IPS-NIHi11 (cell line): ENCODE measurements at regions not wholly inside any gene's neighbourhood (a gene's known extent, or its start where the extent isn't known, plus 50 kb on each side); places are given as distances from the start of the nearest gene placed in this dataset.

Experiments
- DNase-seq: peaks from one replicate; pipeline ENCODE4 v3.0.0; 2012; ENCODE audit warnings: mixed read lengths, low spot score

DNA sequence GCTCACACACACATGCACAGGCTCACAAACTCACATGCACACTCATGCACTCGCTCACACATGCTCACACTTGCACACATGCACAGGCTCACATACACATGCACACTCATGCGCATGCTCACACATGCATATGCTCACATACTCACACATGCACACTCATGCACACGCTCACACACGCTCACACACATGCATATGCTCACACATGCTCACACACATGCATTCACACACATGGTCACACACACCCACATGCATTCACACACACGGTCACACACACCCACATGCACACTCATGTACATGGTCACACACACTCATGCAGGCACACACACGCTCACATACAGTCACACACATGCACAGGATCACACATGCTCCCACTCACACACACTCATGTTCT, 132.8 kb upstream of the SMAD3 start:
- no peak for DNase-seq

DNA sequence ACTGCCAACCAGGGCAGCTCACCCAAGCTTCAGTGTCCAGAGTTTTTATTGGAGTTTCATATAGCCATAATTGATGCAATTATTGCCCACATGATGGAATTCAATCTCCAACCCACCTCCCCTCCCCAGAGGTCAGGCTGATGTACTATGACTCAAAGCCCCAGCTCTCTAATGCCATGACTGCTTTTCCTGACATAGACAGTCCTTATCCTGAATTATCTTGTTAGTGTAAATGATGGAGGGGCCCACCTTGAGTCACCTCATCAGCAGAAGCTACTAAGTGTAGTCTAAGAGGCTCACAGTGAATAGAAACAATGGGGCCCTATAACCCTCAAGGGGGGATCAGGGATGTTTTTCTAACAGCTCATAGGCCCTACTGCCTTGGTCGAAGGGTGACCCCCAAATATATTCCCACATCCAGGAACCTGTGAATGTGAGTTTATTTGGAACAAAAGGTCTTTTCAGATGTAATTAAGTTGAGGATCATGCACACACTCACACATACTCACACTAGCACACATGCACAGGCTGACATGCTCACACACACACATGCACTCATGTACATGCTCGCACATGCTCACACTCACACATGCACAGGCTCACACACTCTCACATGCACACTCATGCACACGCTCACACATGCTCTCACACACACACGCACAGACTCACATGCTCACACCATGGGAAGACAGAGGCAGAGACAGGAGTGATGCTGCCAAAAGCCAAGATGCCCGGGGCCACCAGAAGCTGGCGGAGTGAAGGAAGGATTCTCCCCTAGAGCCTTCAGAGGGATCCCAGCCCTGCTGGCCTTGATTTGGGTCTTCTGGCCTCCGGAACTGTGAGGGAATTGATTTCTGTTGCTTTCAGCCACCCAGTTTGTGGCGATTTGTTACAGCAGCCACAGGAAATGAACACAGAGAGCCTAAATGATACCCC, 131.2 kb upstream of the SMAD3 start:
- DNase-seq: no peak

DNA sequence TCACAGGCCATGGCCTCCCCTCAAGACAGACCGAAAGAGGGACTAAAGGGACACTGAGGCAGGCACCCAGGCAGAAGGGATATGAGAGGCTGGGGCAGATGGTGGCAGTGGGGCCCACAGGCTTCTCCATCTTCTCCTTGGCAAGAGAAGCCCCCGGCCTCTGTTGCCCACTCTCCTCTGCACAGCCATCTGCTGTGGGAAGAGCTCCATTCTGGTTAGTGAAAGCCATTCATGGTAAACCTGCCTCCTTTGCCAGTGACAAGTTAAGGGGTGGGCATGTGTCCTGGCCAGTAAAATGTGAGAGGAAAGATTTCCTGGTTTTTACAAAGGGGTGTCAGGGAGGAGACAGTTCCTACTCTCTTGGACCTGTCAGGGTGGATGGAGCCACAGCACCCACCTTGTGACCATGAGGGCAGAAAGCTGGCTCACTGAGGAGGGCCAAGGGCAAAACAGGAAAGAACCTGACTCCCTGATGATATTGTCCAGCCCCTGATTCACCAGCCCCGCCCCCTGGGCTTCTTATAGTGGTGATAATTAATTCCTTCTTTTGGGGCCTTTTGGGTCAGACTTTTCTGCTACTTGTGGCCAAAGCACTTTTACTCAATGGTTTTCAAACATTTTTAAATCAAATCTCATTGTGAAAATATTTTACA, 130.4 kb upstream of the SMAD3 start:
- no peak for DNase-seq

DNA sequence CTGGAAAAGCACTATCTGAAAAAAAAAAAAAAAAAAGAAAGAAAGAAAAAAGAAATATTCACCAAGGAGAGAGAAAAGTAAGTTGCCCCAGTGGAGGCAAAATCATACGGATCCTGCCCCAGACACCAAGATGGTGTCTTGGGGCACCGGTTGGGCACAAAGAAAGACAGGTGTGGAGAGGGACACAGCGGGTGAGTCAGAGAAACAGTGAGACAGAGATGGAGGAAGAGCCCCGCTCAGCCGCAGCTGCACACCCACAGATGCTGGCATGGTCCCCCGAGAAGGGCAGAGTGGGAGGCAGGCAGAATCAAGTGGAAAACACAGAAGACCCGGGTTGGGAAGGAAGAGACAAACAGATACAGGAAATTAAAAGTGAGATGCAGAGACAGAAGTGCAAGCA, 129.7 kb upstream of the SMAD3 start:
- DNase-seq: no peak

DNA sequence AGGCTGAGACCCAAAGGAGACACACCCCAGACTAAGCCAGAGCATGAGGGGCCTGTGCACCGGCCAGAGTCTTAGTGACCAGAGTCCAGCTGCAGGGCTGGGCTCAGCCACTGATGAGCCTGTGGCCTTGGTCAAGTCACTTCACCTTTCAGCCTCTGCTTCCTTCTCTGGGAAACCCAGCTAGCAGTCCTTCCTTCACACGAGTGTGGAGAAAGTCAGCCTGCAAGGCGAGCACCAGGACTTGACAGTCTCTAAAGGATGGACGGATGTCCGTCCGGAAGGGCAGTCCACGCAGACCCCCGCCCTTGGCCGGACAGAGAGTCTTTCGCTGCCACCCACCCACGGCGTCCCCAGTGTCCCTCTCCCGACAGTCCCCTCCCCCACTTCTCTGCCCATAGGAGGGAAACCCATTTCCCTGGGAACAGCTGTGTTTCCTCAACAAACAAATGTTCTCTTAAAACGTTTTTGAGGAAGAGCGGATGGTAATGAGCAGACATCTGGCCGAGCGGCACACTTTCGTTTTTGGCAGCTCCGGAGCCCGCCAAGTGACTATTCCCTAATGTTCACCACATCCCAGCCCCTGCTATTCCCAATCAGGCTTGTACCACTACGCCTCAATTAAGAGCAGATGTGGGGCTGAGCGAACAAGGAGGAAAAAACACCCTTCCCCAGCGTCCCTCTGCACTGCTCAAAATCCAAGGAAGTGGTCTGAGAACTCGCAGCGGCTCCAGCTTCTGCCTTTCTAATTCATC, 129.1 kb upstream of the SMAD3 start:
- DNase-seq: no peak

DNA sequence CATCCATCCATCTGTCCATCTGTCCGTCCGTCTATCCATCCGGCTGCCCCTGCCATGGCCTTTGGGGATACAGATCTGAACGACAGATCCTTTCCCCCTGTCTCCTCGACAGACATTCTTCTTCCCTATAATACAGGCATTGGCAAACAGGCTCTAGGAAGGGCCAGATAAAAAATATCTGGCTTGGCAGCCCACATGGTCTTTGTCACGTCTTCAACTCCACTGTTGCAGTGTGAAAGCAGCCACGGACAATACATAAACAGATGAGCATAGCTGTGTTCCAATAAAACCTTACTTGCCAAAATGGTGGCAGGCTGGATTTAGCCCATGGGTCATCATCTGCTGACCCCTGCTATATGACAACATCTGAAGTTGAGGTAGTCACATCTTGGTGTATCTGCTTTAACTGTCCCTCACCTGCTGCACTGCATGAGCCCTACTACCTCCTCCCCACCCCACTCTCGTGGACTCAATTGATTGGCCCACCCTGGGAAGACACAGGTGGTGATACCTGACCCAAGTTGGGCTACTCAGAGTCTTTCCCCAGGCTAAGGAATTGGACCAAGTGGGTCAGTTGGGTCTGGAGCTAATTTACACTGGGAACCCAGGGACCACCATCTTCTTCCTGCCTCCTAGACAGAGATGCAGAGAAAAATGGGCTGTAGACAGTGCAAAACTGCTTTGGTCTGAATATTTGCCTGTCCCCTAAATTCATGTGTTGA, 128.4 kb upstream of the SMAD3 start:
- DNase-seq: no peak

DNA sequence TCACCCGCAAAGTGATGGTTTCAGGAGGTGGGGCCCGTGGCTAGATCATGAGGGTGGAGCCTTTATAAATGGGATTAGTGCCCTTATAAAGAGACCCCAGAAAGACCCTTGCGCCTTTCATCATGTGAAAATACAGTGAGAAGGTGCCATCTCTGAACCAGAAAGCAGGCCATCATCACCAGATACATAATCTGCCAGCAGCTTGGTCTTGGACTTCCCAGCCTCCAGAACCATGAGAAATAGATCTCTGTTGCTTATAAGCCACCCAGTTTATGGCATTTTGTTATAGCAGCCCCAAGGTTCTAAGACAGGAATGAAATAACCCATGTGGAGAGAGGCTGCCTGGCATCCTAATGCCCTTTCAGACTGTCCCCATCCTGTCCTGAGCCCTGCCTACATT, 127.8 kb upstream of the SMAD3 start:
- no peak for DNase-seq

DNA sequence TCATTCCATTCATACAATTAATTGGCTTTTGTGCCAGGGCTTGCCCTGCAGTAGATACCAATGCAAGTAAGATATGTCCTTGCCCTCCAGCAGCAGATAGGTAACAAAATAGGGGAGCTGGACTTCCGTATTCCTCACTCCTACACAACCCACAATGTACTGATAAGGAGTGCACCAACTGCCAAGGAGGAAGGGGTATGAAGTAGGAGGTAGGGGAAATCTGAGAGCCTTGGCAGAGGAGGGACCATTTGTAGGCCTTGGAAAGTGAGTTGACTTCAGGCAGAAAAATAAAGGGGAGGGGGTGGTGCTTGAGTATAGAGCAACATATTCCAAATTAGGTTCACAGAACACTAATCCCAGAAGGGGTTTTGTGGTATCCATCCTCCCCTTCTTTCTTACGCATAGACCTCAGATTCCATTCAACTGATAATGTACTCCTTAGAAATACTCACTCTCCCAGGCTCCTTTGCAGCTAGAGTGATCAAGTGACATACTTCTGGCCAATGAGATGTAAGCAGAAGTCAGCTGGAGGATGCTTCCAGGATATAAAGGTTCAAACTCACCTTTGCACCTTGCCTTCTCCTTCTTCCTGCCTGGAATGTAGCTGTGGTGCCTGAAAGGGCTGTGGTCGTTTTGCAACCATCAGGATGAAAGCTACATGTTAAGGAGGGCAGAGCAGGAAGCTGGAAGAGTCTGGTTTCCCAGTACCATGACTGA, 127.1 kb upstream of the SMAD3 start:
- no peak for DNase-seq

DNA sequence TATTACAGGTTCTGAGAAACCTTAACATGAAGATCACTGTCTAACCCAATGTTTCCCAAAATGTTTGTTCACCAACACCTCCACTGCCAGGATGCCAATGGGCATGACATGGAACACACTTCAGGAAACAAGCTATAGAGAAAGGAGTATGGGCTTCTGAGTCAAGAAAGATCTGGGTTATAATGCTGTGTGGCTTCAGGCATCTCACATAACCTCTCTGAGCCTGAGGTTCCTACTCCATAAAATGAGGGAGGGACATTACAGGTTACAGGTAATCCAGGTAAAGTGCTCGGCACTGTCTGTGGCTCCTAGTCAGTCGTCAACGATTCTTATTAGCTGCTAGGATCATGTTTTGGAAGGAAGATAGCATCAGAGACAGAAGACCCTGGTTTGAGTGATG, 126.4 kb upstream of the SMAD3 start:
- no peak for DNase-seq

DNA sequence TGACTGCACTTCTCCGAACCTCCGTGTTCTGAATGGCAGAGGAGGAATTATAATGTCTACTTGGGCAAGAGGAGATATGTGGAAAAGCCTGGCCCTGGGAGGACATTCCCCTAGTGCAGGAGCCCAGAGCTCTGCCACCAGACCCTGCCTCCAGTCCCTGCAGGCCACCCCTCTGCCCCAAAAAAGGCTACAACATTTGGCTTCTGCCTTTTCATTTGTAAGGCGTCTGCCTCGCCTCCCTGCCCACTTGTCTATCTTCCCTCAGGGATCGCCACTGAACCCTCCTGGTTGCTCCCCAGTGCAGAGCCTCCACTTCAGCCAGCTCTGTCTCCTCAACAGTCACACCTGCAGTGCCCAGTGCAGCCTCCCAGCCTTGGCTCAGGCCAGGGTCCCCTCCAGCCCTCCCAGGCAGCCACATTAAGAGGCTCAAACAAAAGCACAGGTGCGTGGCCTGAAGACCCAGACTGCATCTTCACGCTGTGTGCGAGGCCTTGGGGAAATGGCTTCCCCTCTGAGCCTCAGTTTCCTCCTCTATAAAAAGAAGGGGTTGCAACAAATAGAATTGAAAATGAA, 125.9 kb upstream of the SMAD3 start:
- DNase-seq: no peak

DNA sequence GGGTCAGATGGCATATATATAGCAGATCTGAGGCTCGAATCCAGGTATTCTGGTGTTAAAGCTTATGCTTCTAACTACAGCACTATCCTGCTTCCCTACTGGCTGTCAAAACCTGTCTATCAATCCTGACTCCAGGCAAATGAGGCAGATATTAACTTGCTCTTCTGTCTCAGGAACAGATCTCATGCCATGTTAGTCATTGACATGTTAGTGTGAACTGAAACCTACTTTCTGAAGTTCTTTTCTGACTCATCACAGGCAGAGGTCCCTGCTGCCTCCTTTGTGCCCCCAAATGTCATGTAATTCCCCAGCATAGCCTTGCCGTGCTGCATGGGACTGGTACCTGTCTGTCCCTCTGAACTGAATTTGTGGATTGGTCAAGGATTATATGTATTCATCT, 125.0 kb upstream of the SMAD3 start:
- DNase-seq: no peak

DNA sequence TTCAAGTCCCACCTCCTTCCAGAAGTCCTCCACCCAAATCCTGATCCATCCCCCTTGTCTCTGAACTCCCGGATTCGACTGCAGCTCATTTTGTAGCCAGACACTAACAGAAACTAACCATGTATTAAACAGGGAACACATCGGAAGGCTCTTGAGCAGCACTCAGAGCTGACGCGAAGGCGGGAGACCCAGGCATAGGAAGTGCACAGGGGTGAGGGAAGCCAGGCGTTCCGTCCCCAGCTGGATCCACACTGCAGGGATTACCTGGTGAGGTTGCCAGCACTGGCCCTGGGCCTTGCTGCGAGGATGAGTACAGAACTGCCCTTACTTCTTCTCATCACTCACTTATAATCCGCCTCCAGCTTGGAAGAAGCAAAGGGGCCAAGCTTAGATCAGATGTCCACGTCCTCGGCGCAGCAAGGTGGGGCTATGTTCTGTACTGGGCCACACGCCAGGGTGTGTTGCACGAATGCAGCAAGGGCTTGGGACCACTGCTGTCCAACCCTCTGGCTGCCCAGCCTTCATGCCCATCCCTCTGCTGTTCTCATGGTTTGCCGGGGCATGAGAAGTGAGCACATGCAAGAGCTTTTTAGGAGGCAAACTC, 124.2 kb upstream of the SMAD3 start:
- no peak for DNase-seq

DNA sequence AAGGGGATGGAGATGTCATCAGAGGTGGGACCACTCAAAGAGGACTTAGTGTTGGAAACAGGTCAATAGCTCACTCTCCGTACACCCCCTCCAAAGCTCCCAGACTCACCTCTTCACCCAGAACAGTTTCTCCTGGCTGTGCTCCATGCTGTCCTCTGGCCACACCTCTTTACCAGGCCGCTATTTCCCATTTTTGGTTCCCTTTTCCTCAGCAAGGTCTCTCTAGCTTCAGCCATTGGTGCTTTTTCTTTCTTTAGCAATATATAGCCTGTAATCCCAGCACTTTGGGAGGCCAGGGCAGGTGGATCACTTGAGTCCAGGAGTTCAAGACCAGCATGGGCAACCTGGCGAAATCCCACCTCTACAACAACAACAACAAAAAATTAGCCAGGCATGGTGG, 123.6 kb upstream of the SMAD3 start:
- no peak for DNase-seq

DNA sequence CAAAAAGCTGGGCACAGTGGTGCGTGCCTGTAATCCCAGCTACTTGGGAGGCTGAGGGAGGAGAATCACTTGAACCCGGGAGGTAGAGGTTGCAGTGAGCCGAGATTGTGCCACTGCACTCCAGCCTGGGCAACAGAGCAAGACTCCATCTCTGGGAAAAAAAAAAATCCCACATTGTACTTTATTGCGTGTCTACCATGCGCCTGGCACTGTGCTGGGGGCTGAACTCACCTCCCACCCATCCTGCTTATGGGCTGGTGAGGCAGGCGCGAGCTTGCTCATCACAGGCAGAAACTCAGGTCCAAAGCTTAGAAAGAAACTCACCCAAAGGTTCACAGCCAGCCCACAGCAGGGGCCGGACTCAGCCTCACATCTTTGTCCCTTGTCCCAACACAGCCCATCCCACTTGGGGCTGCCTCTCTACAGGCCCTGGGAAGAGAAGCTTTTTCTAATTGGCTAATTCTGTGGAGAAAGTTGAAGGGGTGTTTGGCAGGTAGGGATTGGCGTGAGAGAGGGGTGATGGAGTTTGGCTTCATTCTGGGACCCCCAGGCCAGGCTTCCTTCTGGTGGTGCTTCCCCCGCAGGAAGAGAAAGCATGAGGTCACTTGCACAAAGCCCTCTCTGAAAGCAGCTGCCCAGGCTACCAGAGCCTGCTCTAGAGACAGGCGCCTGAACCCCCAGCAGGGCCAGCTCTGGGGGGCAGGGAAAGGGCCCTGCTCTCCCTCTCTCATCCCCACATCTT, 122.6 kb upstream of the SMAD3 start:
- DNase-seq: no peak

DNA sequence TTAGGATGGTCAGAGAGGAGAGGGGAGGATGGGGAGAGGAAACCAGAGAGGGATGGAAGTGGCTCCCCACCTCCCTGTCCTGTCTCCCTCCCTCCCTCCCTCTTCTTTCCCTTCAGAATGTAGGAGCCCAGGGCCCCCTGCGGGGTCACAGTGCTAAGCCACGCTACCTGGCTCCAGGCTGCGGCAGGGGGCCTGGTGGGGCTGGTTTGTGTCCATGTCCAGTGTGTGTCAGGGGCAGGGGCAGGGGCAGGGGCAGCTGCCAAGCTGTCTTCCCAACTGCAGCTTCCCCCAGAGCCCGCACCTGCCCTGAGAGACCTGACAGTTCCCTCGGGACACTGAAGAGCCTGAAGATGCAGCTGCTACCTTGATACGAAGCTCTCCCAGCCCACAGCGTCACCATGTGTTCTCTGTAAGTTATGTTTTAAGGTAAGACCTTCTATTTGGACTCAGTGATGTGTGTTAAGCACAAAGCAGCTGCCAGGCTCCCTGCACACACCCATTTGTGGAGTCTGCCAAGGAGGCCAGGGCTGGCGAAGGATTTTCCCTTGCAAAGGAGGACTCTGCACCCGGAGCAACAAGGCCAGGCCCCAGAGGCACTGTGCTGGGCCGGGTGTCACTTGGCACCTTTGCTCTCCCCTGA, 121.8 kb upstream of the SMAD3 start:
- no peak for DNase-seq

DNA sequence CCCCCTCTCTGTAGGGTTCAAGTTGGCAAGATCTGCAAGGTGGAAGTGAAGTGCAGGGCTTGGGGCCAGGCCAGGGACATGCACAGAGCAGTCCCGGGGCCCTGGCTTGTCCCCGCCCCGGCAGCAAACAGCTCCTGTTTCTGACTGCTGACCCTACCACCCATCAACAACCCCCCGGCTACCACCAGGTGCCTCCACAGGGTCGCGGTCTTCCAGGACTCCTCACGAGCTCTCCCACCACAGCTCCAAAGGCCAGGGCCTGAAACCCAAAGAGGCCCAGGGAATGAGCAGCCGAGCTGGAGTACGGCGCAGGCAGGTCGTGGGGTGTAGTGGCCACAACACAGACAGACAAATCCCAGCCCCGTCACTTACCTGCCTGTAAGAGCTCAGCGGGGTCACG, 121.3 kb upstream of the SMAD3 start:
- DNase-seq: no peak

DNA sequence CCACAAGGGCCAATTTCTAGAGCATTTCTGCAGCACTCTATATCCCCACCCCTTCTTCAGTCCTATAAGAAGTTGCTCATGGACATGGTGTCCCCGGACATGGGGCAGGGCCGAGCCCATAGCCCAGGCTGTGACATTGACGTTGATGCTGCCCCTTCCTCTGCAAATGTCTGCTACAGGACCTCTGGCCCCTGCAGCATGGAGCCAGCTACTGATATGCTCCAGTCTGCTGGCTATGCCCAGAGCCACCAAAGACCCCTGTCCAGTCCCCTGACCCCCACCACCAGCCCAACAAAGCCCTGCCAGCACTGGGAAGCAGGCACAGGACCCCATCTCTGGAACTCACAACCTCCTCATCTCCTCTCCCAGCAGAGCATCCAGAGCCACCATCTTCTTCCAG, 120.1 kb upstream of the SMAD3 start:
- no peak for DNase-seq

DNA sequence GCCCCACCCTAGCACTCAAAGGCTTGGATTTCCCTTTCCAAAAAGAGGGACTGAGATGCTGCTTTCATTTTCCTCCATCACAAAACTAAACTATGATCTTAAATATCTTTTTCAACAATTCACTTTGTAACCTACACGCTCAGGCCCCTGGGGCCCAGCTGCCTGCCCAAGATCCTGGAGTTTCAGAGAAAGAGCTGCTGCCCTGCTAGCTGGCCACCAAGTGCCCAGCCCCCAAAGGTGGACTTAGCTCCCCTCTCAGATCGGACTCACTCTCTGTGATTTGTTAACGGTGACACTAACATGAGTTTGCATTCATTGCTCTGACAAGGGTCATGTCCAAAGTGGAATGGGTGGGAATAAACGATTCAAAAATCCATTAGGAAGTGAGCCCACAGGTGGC, 119.6 kb upstream of the SMAD3 start:
- no peak for DNase-seq

DNA sequence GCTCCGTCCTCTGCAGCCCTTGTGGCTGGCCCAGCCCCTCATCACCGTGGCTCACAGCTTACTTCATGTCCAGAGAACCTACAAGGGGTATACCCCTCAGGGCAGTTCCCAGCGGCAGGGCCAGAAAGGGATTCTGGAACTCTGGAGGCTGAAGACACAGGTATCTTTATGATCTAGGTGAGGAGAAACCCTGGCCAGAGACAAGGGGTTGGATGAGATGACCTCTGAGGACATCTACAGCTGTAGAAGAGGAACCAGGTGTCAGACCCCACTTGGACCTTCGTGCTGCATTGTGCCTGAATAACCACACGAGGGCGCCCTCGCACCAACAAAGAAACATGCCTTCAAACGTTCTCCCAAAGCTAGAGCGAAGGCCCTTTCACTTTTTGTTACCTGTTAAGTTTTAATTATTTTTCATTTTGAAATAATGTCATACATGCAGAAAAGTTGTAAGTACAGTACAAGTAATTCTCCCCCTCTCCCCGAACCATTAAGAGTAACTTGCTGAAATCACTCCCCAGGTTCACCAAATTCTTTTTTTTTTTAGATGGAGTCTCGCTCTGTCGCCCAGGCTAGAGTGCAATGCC, 118.7 kb upstream of the SMAD3 start:
- DNase-seq: peak; percentile 84
